K562 (cell line): ENCODE measurements at regions not wholly inside any gene's neighbourhood (a gene's known extent, or its start where the extent isn't known, plus 50 kb on each side); places are given as distances from the start of the nearest gene placed in this dataset.

Source experiments
- ATAC-seq: fragments of 200-7000 bp; cut with Tn5 transposase; 3 replicates; pipeline ENCODE4 v1.9.1; 2020; ENCODE audit warnings: moderate library complexity
- BruUV-seq: library from RNA; stranded (reverse); fragments of 400-500 nt; replicated peaks from 2 replicates; lab custom pipeline; 2021; lab: Mats Ljungman, UMichigan
- CTCF ChIA-PET: fragments of 300-600 bp; formaldehyde crosslinking; extraction: SDS; loops from one replicate; lab custom pipeline; 2021; ENCODE audit warnings: low intra/inter-chr PET ratio; lab: Yijun Ruan, JAX
- POLR2A ChIA-PET: fragments of 300-600, 350-650 bp; sonication (Branson Sonifier 250); formaldehyde crosslinking; extraction: SDS; loops from one replicate; lab custom pipeline; 2021; ENCODE audit warnings: antibody characterized with exemption, inconsistent platforms; lab: Yijun Ruan, JAX
- DNase-seq, 4 experiments: peaks; one replicate each; pipeline versions ENCODE4 v3.0.0 to v3.0.0-alpha.2; 2011 to 2018; ENCODE audit warnings: low spot score in 3 of 4, mixed read lengths in 3 of 4; ENCODE audit errors: extremely low read depth in 1 of 4
- FAIRE-seq: peaks from 2 replicates; lab custom pipeline; 2011; peaks lifted over from hg19 to GRCh38; lab: Jason Lieb, UNC
- H2AFZ ChIP-seq: 2 replicates; pipeline ENCODE4 v1.6.0; 2011; ENCODE audit warnings: low read depth, low read length, control low read depth, inconsistent platforms
- H3K27ac ChIP-seq: fragments of 200-600 bp; 3 replicates; pipeline ENCODE4 v1.8.0; 2011; ENCODE audit warnings: low read depth, mild to moderate bottlenecking, control low read depth, inconsistent platforms, low read length, moderate library complexity, mixed read lengths; ENCODE audit errors: extremely low read depth
- H3K27me3 ChIP-seq, 2 experiments: fragments of 300-600 bp in 1 of 2; 2 replicates in 1 of 2; 3 replicates in 1 of 2; pipeline versions ENCODE4 v1.6.0 to v1.8.0; 2011; ENCODE audit warnings: inconsistent platforms in 2 of 2, low read length in 2 of 2, mild to moderate bottlenecking in 1 of 2, mixed read lengths in 1 of 2, moderate library complexity in 1 of 2; ENCODE audit not compliant: control insufficient read depth in 2 of 2, insufficient read depth in 2 of 2
- H3K36me3 ChIP-seq: fragments of 300-600 bp; 3 replicates; pipeline ENCODE4 v1.8.0; 2011; ENCODE audit warnings: mild to moderate bottlenecking, low read length, inconsistent platforms; ENCODE audit not compliant: control insufficient read depth, insufficient read depth
- H3K4me1 ChIP-seq, 2 experiments: fragments of 200-600 bp in 1 of 2; replicated peaks in 1 of 2; 2 replicates in 1 of 2; 3 replicates in 1 of 2; pipeline versions ENCODE4 v1.5.1 to v1.8.0; 2011; ENCODE audit warnings: inconsistent platforms in 2 of 2, low read length in 2 of 2, mild to moderate bottlenecking in 1 of 2, mixed read lengths in 1 of 2, moderate library complexity in 1 of 2; ENCODE audit not compliant: control insufficient read depth in 2 of 2, insufficient read depth in 2 of 2
- H3K4me2 ChIP-seq: 2 replicates; pipeline ENCODE4 v1.6.1; 2011; ENCODE audit warnings: low read length, control low read depth, inconsistent platforms, mixed read lengths; ENCODE audit not compliant: insufficient read depth
- H3K4me3 ChIP-seq: fragments of 200-600 bp; sonication (generic), shearing (Covaris generic); 2 replicates; pipeline ENCODE4 v1.5.1; 2016; ENCODE audit warnings: control low read depth, inconsistent platforms
- H3K79me2 ChIP-seq: fragments of 200-600 bp; 3 replicates; pipeline ENCODE4 v1.8.0; 2011; ENCODE audit warnings: low read length, inconsistent platforms; ENCODE audit not compliant: control insufficient read depth, insufficient read depth
- H3K9ac ChIP-seq, 2 experiments: 2 replicates each; pipeline versions ENCODE4 v1.6.0 to v1.6.1; 2011; ENCODE audit warnings: low read depth in 2 of 2, low read length in 2 of 2, control low read depth in 1 of 2, inconsistent platforms in 1 of 2, mild to moderate bottlenecking in 1 of 2, mixed read lengths in 1 of 2; ENCODE audit not compliant: insufficient read depth in 1 of 2
- H3K9me1 ChIP-seq: one replicate; pipeline ENCODE4 v1.6.0; 2011; ENCODE audit warnings: inconsistent platforms, mild to moderate bottlenecking, low read length, moderate library complexity; ENCODE audit not compliant: control insufficient read depth, insufficient read depth
- H3K9me3 ChIP-seq: replicated peaks from 2 replicates; pipeline ENCODE4 v1.5.1; 2011; ENCODE audit warnings: low read depth, low read length, inconsistent platforms; ENCODE audit not compliant: control insufficient read depth, insufficient read depth
- H4K20me1 ChIP-seq: replicated peaks from 2 replicates; pipeline ENCODE4 v1.6.1; 2011; ENCODE audit warnings: low read length, inconsistent platforms, mixed read lengths; ENCODE audit not compliant: control insufficient read depth, insufficient read depth
- CBX5 ChIP-seq: IDR thresholded peaks from 2 replicates; pipeline ENCODE4 v1.6.1; 2014; ENCODE audit warnings: low read depth, borderline replicate concordance
- CEBPZ ChIP-seq: fragments of 150-350 bp; IDR thresholded peaks from 2 replicates; pipeline ENCODE4 v1.6.1; 2014; ENCODE audit warnings: low read depth, mild to moderate bottlenecking, low read length, borderline replicate concordance
- GTF2B ChIP-seq: IDR thresholded peaks from 2 replicates; pipeline ENCODE4 v1.6.1; 2011; ENCODE audit not compliant: insufficient read length; ENCODE audit errors: extremely low read depth
- HLTF ChIP-seq: fragments of 450-650 bp; IDR thresholded peaks from 2 replicates; pipeline ENCODE4 v1.6.1; 2016
- NR4A1 ChIP-seq, 2 experiments: fragments of 250-450 bp in 1 of 2; fragments of 450-650 bp in 1 of 2; sonication (Bioruptor Pico) in 1 of 2; IDR thresholded peaks; 2 replicates each; pipeline versions ENCODE4 v1.4.0 to v1.6.1; 2016 to 2020; ENCODE audit warnings: mild to moderate bottlenecking in 2 of 2, missing compliant biosample characterization in 1 of 2, missing genetic modification characterization in 1 of 2, moderate library complexity in 1 of 2
- PTTG1 ChIP-seq: fragments of 450-650 bp; IDR thresholded peaks from 2 replicates; pipeline ENCODE4 v1.6.1; 2016; ENCODE audit warnings: low read depth, mild to moderate bottlenecking, missing genetic modification characterization, missing compliant biosample characterization
- SLC30A9 ChIP-seq: fragments of 250-450 bp; sonication (Bioruptor Pico); IDR thresholded peaks from 2 replicates; pipeline ENCODE4 v1.8.0; 2022; ENCODE audit warnings: mild to moderate bottlenecking, moderate library complexity
- SRSF7 ChIP-seq: fragments of 200-400 bp; formaldehyde crosslinking; optimal IDR thresholded peaks from 2 replicates; pipeline ENCODE3; 2017; ENCODE audit warnings: mild to moderate bottlenecking, low read depth, low read length
- ZNF212 ChIP-seq: fragments of 450-650 bp; formaldehyde crosslinking; IDR thresholded peaks from 2 replicates; pipeline ENCODE4 v1.4.0; 2020; ENCODE audit warnings: mild to moderate bottlenecking
- ZNF316 ChIP-seq: fragments of 450-650 bp; IDR thresholded peaks from 2 replicates; pipeline ENCODE4 v1.6.1; 2016
- ZNF511 ChIP-seq: sonication (generic); formaldehyde crosslinking; IDR thresholded peaks from 2 replicates; pipeline ENCODE4 v1.8.0; 2022; ENCODE audit warnings: mild to moderate bottlenecking, missing genetic modification reagents
- ZNF79 ChIP-seq: fragments of 250-450 bp; sonication (Bioruptor Pico); IDR thresholded peaks from 2 replicates; pipeline ENCODE4 v1.4.0; 2020; ENCODE audit warnings: low read depth, mild to moderate bottlenecking, moderate library complexity
- WGBS: fragments of 100-300 bp; shearing (Covaris generic); methylation state at CpG from one replicate; pipeline ENCODE4 v1.1.6; 2016; ENCODE audit warnings: low coverage, mixed read lengths; ENCODE audit not compliant: insufficient coverage; ENCODE audit errors: missing lambda C conversion rate; 5-methylcytosine and 5-hydroxymethylcytosine counted together
- in situ Hi-C: fragments of 300-500 bp; cut with MboI; formaldehyde crosslinking; loops from 4 replicates; pipeline ENCODE4 v1.15.0; 2018; ENCODE audit warnings: inconsistent platforms, mixed read lengths
- intact Hi-C: fragments of 100-400 bp; cut with micrococcal nuclease; formaldehyde crosslinking; loops from 2 replicates; pipeline ENCODE4 v1.14.2; 2022

- no peak overlapping the region for H3K27ac ChIP-seq
- ATAC-seq (no peak), FAIRE-seq (no peak), DNase-seq (no peak)
- H3K4me1 ChIP-seq: no peaks in the 10 kb centered on the region
- no peak overlapping the region for H3K4me2 ChIP-seq
- in situ Hi-C loops: no loop called here
- no TSS peak for BruUV-seq
- CTCF ChIA-PET: no interaction called here
- H3K9me1 ChIP-seq: no peaks in the 10 kb centered on the region
- H3K27me3 ChIP-seq: no peaks in the 10 kb centered on the region
- TF ChIP-seq ZNF316: no peak
- no peak for TF ChIP-seq CEBPZ
- no peak overlapping the region for H2AFZ ChIP-seq
- no peak overlapping the region for H3K9ac ChIP-seq
- intact Hi-C loops: no loop called here
- 0% methylated on average over 3 of the region's 3 CpGs for WGBS
- POLR2A ChIA-PET: no interaction called here
- no peaks in the 10 kb centered on the region for H3K36me3 ChIP-seq
- H3K4me3 ChIP-seq: no peak overlapping the region
- no peaks in the 10 kb centered on the region for H3K79me2 ChIP-seq
- H4K20me1 ChIP-seq: no peaks in the 10 kb centered on the region
- no peaks in the 10 kb centered on the region for H3K9me3 ChIP-seq
Observed at GRCh38 chr15:87197981-87198380, 1058.6 kb downstream of the NTRK3 start.

GRCh38 chr15:87196498-87196897 is 1060.0 kb downstream of the NTRK3 start:
- H3K36me3 ChIP-seq: no peaks in the 10 kb centered on the region
- DNase-seq: no peak
- H3K4me3 ChIP-seq: no peak overlapping the region
- no peaks in the 10 kb centered on the region for H3K4me1 ChIP-seq
- H2AFZ ChIP-seq: no peak overlapping the region
- ChIA-PET CTCF (no interaction called here), POLR2A (no interaction called here)
- H3K79me2 ChIP-seq: no peaks in the 10 kb centered on the region
- intact Hi-C loops (no loop called here), in situ Hi-C loops (no loop called here)
- 0% methylated on average over 4 of the region's 4 CpGs for WGBS
- H3K9ac ChIP-seq: no peak overlapping the region
- H3K9me3 ChIP-seq: no peaks in the 10 kb centered on the region
- BruUV-seq: no TSS peak
- H3K9me1 ChIP-seq: no peaks in the 10 kb centered on the region
- no peak for FAIRE-seq
- ATAC-seq: no peak
- no peak overlapping the region for H3K4me2 ChIP-seq
- no peaks in the 10 kb centered on the region for H3K27me3 ChIP-seq
- no peaks in the 10 kb centered on the region for H4K20me1 ChIP-seq
- H3K27ac ChIP-seq: no peak overlapping the region
- no peak for TF ChIP-seq PTTG1 (tag)
- TF ChIP-seq HLTF: no peak
- no peak for TF ChIP-seq ZNF79
- no peak for TF ChIP-seq ZNF212
- no peak for TF ChIP-seq SRSF7
- no peak for TF ChIP-seq CBX5
- no peak for TF ChIP-seq SLC30A9 (CRISPR knock-in tag)
- no peak for TF ChIP-seq GTF2B
- TF ChIP-seq NR4A1 (CRISPR knock-in tag; IDR thresholded peaks at IDR 0.05): no peak
- TF ChIP-seq NR4A1 (tag; IDR thresholded peaks at IDR 0.05): no peak
- no peak for TF ChIP-seq ZNF511
